DOHH2 (cell line): ENCODE measurements at regions not wholly inside any gene's neighbourhood (a gene's known extent, or its start where the extent isn't known, plus 50 kb on each side); places are given as distances from the start of the nearest gene placed in this dataset.

Experiments
- H3F3A ChIP-seq: fragments of 200-600 bp; sonication (generic), shearing (Covaris generic); 2 replicates; pipeline ENCODE4 v1.6.0; 2016; ENCODE audit warnings: antibody characterized with exemption, mild to moderate bottlenecking; ENCODE audit not compliant: control insufficient read depth, insufficient read depth
- H3K27ac ChIP-seq: fragments of 200-600 bp; sonication (generic); 2 replicates; pipeline ENCODE4 v1.5.1; 2014; ENCODE audit warnings: low read depth, mild to moderate bottlenecking, low read length, moderate library complexity
- H3K27me3 ChIP-seq: fragments of 200-600 bp; sonication (generic); 2 replicates; pipeline ENCODE4 v1.6.1; 2014; ENCODE audit warnings: mild to moderate bottlenecking, low read length, mixed read lengths; ENCODE audit not compliant: control insufficient read depth
- H3K36me3 ChIP-seq: fragments of 200-600 bp; sonication (generic); 2 replicates; pipeline ENCODE4 v1.6.1; 2014; ENCODE audit warnings: mild to moderate bottlenecking, low read length, moderate library complexity, mixed read lengths; ENCODE audit not compliant: control insufficient read depth
- H3K4me1 ChIP-seq: fragments of 200-600 bp; sonication (generic); 2 replicates; pipeline ENCODE4 v1.6.1; 2014; ENCODE audit warnings: mild to moderate bottlenecking, low read length, mixed read lengths; ENCODE audit not compliant: control insufficient read depth
- H3K4me2 ChIP-seq: fragments of 200-600 bp; sonication (generic); 2 replicates; pipeline ENCODE4 v1.6.0; 2014; ENCODE audit warnings: mild to moderate bottlenecking, low read length, moderate library complexity
- H3K4me3 ChIP-seq: fragments of 200-600 bp; sonication (generic); 2 replicates; pipeline ENCODE4 v1.5.1; 2014; ENCODE audit warnings: mild to moderate bottlenecking, low read length, mixed read lengths
- H3K79me2 ChIP-seq: fragments of 200-600 bp; sonication (generic); 2 replicates; pipeline ENCODE4 v1.6.1; 2014; ENCODE audit warnings: mild to moderate bottlenecking, low read length, mixed read lengths; ENCODE audit not compliant: control insufficient read depth
- H3K9me2 ChIP-seq: fragments of 200-600 bp; sonication (generic); replicated peaks from 2 replicates; pipeline ENCODE4 v1.6.1; 2014; ENCODE audit warnings: mild to moderate bottlenecking, low read length, mixed read lengths; ENCODE audit not compliant: control insufficient read depth
- H3K9me3 ChIP-seq: fragments of 200-600 bp; sonication (generic); 2 replicates; pipeline ENCODE4 v1.6.1; 2014; ENCODE audit warnings: antibody characterized with exemption, low read length, mixed read lengths; ENCODE audit not compliant: control insufficient read depth, insufficient read depth
- H4K20me1 ChIP-seq: fragments of 200-600 bp; sonication (generic); 2 replicates; pipeline ENCODE4 v1.6.0; 2014; ENCODE audit warnings: low read depth, mild to moderate bottlenecking, antibody characterized with exemption, low read length, moderate library complexity; ENCODE audit not compliant: control insufficient read depth, insufficient read depth
- CTCF ChIP-seq: fragments of 200-600 bp; sonication (generic); IDR thresholded peaks from one replicate; pipeline ENCODE4 v1.5.1; 2014; ENCODE audit warnings: antibody characterized with exemption, mild to moderate bottlenecking, low read depth, low read length; ENCODE audit not compliant: poor library complexity, severe bottlenecking
- EZH2phosphoT487 ChIP-seq: fragments of 200-600 bp; sonication (generic); IDR thresholded peaks from 2 replicates; pipeline ENCODE4 v1.6.1; 2017; ENCODE audit warnings: borderline replicate concordance, mild to moderate bottlenecking, antibody characterized with exemption, low read length, moderate library complexity, mixed read lengths

DNA sequence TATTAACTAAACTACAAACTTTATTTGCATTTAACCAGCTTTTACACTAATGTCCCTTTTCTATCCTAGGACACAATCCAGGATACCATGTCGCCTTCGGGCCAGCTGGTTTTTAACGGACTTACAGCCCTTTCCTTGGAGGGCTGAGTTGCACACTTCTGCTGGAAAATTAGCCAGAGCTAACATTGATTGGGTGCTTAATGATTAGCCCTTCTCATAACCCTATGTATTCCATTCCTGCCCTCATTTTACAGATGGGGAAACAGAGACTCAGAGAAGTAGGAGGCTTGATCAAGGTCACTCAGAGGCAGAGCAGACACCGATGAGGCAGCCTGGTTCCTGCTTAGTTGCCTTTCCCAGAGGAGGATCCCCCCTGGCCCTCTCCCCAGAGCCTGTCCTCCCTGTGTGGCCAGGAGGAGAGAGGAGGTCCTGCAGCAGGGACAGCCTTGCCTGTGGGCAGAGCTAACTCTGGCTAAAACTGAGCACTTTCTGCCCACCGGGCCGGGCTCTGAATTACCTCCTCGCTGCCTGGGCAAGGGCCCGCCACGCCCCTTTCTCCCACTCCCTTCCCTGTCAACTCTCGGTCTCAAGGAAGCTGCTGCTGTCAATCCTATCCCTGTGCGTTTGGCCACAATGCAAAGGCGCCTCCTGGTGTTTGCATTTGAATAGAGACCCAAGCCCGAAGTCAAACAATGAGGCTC is 59.6 kb upstream of the PAX6 start:
- TF ChIP-seq CTCF = peak; percentile 60
- TF ChIP-seq EZH2phosphoT487 = no peak
- Histone ChIP-seq H3K4me3 (no peak overlapping the region), H3K27ac (no peak overlapping the region), H3K36me3 (no peaks in the 10 kb centered on the region), H3K4me2 (no peak overlapping the region), H3K27me3 (no peaks in the 10 kb centered on the region), H3K79me2 (no peaks in the 10 kb centered on the region), H3F3A (no peaks in the 10 kb centered on the region), H3K9me3 (no peaks in the 10 kb centered on the region), H3K4me1 (no peaks in the 10 kb centered on the region), H4K20me1 (no peaks in the 10 kb centered on the region), H3K9me2 (no peaks in the 10 kb centered on the region)

- Histone ChIP-seq H3K27me3 (no peaks in the 10 kb centered on the region), H4K20me1 (no peaks in the 10 kb centered on the region), H3K9me2 (no peaks in the 10 kb centered on the region), H3K36me3 (no peaks in the 10 kb centered on the region), H3K4me2 (no peak overlapping the region), H3K27ac (no peak overlapping the region), H3K79me2 (no peaks in the 10 kb centered on the region), H3K4me3 (no peak overlapping the region), H3K4me1 (no peaks in the 10 kb centered on the region), H3K9me3 (no peaks in the 10 kb centered on the region), H3F3A (no peaks in the 10 kb centered on the region)
- no peak for TF ChIP-seq CTCF
- no peak for TF ChIP-seq EZH2phosphoT487
Measured at GRCh38 chr11:31869986-31870385, 58.9 kb upstream of the PAX6 start.

DNA sequence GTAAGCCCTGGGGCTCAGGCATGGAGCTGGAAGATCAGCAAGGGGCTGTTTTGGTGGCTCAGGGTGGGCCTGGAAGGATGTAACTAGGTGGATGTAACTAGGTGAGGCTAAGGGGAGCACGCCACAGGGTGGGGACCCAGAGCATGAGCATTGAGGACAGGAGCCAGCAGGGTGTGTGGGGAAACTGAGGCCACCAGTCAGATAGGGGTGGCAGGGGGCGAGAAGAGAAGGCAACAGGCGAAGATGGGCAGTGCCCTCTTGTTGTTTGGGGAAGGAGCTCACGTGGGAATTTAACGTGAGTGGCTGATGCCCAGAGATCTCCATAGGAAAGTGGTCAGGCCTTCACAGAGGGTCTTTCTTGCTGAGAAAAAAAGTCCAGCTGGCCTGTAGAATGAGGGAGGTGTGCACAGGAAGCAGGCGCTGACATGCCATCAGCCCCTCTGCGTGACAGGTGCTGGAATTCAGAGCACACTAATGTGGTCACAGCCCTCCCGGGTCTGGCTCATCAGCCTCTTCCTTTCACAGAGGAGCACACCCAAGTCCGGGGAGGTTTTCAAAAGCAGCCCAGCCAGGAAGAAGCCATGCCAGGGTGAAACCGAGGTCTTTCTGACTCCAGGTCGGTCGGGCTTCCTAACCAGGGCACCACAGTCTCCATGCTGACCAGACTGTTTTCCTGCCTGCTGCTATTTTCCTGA is 54.6 kb upstream of the PAX6 start:
- H3K9me3 ChIP-seq = no peaks in the 10 kb centered on the region
- no peaks in the 10 kb centered on the region for H3K4me1 ChIP-seq
- no peak overlapping the region for H3K27ac ChIP-seq
- no peaks in the 10 kb centered on the region for H3K79me2 ChIP-seq
- H3K27me3 ChIP-seq = no peaks in the 10 kb centered on the region
- H3K4me3 ChIP-seq = no peak overlapping the region
- H3K9me2 ChIP-seq = no peaks in the 10 kb centered on the region
- TF ChIP-seq CTCF (no peak), EZH2phosphoT487 (no peak)
- H3K36me3 ChIP-seq = no peaks in the 10 kb centered on the region
- no peaks in the 10 kb centered on the region for H3F3A ChIP-seq
- H4K20me1 ChIP-seq = no peaks in the 10 kb centered on the region
- no peak overlapping the region for H3K4me2 ChIP-seq
